ENCODE measurements at regions not wholly inside any gene's neighbourhood (a gene's known extent, or its start where the extent isn't known, plus 50 kb on each side); places are given as distances from the start of the nearest gene placed in this dataset.
"Not testable (repeated sequence)": the region's sequence is repeated elsewhere in the genome, so short reads cannot be mapped to it uniquely, and the experiment has no call there.

DNA sequence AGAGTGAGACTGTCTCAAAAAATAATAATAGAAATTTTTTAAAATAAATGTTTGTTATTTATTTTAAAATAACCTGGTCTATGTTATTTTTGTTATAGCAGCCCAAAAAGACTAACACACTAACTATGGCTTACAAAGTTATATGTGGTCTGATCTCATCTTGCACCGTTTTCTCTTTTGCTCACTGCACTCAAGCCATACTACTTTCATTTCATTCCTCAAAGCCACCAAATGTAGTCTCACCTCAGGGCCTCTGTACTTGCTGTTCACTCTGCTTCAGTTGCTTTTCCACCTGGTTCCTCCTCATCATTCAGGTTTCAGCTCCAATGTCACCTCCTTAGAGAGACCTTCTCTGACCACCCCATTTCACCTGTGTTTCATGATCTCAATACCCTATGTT lies 55.2 kb upstream of the MDM1 start:
- DNase-seq (ENCODE audit: low spot score): no peak

DNA sequence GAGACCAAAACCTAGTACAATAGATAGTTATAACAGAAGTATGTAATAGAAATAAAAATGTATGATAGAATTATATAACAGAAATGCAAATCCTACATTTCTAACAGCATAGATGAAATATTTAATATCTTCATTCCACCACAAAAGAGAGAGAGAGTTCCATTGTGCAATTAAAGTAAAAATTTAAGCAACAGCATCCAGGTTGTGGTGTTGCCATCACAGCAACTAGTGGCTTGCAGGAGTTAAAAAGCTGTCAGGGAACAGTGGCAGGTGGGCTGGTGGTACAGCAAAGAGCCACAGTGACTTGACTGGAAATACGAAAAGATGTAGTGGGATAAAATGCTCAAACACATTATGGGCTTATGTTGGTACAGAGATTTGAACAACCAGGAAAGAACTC lies 57.1 kb upstream of the MDM1 start:
- no peak for DNase-seq (ENCODE audit: low spot score)

DNA sequence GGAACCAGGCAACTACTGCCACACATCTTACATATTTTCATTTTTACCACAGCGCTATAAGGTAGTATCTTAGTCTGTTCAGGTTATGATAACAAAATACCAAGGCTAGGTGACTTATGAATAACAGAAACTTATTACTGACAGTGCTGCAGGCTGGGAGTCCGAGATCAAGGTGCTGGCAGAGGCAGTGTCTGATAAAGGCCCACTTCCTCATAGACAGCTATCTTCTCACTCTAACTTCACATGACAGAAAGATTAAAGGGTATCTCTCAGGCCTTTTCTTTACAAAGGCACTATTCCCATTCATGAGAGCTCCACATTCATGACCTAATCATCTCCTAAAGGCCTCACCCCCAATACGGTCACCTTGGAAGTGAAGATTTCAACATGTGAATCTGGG lies 59.8 kb upstream of the MDM1 start:
- DNase-seq (ENCODE audit: low spot score): no peak

DNA sequence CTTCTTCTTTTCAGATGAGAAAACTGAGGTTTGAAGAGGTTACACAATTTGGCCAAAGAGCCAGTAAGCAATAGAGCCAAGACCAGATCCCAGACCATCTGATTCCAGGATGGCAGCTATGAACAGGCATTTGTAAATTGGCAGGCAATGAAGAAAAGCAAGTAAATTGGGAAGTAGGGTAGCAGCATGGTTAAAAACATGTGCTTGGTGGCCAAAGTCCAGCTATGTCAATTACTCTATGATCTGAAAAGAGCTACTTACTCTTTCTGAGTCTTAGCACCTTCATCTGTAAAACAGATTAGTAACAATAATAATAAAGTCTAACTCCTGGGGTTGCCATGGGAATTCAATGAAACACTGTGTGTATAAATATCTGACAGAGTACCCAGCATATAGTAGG lies 60.2 kb upstream of the MDM1 start:
- DNase-seq (ENCODE audit: low spot score): no peak

DNA sequence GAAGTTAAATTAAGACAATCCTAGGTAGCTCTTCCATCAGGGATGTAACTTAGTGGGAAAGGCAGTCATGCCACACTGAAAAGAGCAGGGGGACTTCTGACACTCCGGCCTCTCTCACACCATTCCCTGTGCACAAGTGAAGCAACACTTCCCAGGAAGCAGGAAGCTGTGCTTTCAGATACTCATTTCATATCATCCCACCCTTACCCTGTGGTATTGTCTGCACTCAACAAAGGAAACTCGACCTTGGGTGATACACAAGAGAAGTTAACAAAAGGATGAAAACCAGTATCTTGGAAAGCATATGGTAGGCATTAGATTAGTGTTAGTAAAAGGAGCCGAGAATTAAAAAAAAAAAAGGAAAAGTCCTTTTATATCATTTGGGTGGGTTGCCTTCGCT lies 61.3 kb upstream of the MDM1 start:
- DNase-seq (ENCODE audit: low spot score): no peak

DNA sequence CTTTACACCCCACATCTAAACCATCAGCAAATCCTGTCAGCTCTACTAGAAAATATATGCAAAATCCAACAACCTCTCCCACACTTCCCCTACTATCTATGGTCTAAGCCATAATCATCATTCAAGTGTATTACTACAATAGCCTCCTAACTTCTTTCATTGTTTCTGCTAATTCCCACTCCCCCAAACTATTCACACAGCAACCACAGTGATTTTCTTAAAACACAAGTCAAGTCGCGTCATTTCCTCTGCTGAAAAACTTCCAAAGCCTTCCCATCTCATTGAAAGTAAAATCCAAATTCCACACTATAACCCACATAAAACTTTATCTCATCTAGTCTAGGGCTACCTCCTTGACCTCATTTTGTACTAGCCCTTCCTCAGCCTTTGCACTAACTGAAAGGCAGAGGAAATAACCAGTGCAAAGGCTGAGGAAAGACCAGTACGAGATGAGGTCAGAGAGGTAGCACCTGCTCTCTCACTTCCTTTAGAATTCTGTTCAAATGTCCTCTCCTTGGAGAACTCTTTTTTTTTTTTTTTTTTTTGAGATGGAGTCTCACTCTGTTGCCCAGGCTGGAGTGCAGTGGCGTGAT lies 65.5 kb upstream of the MDM1 start:
- no peak for DNase-seq (ENCODE audit: low spot score)

DNA sequence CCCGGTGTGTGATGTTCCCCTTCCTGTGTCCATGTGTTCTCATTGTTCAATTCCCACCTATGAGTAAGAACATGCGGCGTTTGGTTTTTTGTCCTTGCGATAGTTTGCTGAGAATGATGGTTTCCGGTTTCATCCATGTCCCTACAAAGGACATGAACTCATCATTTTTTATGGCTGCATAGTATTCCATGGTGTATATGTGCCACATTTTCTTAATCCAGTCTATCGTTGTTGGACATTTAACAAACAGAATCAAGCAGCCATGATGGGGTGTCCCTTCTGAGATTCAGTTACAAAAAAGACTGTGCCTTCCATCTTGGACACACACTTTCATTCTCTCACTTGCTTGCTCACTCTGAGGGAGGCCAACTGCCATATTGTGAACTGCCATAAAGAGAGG lies 66.5 kb upstream of the MDM1 start:
- not testable (repeated sequence) for DNase-seq (ENCODE audit: low spot score)

DNA sequence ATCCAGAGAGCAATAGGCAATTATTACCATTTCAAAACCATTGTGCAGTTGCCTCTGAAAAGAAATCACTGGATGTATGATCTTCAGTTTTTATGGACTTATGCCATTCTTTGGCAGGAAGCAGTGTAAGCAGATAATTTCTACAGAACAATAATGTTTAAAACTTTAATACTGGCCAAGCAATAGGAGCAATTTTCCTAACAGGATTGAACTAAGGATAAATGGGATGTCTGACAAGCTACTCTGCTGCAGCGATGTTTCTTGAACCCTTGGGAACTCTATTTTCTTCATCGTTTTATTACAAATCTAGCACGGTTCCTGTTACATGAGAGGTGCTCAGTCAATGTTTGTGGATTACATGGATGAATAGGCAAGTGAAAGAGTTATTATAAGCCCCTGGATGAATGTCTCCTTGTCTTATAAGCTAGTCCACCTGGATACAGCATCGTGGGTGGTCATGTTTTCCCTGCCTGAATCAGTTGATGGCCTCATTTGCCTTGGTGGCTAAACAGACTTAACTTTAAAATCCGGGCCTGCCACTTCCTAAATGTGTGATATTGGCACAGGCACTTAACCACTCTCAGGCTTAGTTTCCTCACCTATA lies 68.2 kb upstream of the MDM1 start:
- no peak for DNase-seq (ENCODE audit: low spot score)

DNA sequence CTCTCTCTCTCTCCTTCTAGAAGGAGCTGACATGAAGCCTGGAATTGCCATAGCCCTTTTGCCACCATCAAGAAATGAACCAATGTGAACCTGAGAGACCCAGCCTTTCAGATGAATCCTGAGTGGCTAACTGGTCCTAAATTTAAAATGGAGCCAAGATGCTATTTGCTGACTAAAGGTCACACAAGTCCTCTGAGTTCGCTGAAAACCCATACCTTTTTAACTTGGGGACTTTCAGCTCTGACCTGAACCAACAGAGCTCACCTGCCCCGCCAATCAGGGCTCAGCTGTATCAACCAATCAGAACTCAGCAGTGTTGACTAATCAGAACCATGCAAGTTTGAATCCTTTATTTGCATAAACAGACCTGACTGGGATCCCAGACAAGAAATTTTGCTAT lies 70.3 kb upstream of the MDM1 start:
- DNase-seq (ENCODE audit: low spot score): no peak

DNA sequence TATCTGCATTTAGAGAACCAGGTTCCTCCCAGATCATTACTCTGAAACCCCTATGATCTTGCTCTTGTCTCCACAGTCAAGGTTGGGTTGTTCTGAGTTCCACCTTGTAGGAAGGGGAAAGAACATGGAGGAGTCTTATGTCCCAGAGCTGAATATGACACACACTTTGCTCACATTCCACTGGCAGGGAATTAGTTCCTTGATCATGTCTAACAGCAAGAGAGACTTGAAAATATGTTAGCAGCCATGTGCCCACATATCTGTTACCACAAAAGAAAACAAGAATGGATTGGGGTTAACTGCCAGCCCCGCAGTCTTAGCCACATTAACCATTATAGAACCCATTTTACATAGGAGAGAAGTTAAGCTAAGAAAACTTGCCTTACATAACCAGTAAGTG lies 71.1 kb upstream of the MDM1 start:
- no peak for DNase-seq (ENCODE audit: low spot score)

DNA sequence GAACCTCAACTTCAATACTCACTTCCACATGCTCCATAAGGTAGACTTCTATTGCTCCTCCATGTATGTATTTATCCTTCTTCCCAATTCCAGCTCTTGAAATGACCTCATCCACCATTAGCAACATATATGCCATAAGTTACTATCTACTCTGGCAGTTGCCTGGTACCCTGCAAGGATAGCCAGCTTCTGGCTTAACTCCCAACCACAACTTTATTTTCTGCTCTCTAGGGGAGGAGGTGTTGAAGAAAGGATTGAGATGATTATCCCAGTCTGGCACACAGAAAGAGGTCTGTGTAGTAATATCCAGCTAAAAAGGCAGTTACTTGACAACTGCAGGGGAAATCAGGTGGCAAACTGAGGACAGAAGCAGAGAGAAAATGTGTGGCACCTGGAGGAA lies 71.5 kb upstream of the MDM1 start:
- DNase-seq (ENCODE audit: low spot score): no peak

DNA sequence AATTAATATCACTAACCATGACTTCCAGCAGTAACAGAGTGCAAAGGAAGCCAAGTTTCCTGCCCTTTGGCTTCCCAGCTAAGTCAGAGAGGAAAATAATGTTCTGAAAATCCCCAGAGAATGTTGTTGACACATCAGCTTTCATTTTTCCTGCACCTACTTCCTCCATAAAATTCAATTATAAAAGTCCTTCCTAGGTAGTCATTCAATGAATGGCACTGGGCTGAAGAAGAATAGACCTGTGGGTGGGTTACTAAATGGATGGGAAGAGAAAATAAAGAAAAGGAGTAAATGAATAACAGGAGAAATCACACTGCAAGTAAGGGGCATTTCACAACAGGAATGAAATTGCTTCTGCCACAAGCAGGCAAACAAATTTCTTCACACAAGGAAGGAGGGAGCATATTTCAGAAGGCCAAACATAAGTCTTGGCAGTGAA lies 73.2 kb upstream of the MDM1 start:
- DNase-seq (ENCODE audit: low spot score): no peak

DNA sequence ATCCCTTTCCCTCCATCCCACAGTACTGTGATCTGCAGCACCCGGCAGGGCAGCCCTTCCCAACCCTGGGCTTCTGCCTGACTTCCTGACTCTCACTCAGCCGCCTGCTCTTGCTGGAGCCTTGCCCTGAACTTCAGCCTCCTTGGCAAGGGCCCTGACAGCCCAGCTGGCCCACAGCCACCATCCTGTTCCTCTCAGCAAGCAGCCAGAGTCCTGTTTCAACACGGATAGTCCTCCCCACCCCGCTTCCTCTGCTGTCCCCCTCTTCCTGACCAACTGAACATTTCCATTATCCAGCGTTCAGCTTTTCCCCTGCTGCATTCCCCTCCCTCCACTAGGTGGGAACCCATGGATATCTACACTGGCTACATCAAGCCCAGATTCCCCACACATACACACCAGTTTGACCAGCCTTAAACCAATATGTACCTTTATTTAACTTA lies 74.0 kb upstream of the MDM1 start:
- no peak for DNase-seq (ENCODE audit: low spot score)

DNA sequence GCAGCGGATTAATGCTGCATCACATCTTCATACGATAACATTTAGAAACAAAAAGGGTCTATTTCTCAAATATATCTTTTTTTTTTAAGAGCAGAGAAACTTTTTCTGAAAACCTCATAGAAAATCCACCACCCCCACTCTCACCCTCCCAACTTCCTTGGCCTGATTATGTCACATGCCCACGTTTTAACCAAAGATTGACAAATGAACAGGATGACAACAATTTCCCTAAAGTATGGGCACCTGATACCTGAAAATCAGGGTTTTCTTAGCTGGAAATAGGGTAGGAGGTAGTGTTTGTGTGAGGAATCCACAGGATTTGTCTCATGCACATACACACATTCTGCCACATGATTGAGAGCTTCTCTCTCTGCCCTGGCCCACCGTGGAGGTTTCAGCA lies 74.7 kb upstream of the MDM1 start:
- no peak for DNase-seq (ENCODE audit: low spot score)

DNA sequence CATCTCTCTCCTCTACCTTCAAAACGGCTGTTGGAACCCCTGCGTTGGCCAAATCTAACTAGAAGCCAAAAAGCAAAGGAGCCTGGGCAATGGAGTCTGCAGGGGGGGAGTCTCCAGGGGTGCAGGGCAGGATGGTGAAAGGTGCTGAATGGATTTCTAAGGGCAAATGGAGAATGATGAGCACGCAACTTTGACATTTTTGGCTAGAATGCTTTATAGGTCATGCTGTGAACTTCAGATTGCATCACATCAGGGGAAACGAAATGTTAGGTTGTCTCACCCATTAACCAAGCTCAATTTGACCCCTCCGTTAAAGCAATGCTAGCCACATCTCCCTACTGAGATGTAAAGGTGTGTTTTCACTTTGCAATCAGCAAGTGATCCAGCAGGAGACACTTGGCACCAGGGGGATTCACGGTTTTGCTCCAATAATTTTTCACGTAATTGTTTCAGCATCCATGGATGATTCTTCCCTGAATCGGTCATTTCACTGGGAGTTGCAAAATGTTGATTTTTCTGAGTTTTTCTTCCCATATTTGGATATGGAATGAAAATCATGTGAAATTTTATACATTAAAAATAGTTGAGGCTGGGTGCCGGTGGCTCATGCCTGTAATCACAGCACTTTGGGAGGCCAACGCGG lies 78.0 kb upstream of the MDM1 start:
- DNase-seq (ENCODE audit: low spot score): no peak

DNA sequence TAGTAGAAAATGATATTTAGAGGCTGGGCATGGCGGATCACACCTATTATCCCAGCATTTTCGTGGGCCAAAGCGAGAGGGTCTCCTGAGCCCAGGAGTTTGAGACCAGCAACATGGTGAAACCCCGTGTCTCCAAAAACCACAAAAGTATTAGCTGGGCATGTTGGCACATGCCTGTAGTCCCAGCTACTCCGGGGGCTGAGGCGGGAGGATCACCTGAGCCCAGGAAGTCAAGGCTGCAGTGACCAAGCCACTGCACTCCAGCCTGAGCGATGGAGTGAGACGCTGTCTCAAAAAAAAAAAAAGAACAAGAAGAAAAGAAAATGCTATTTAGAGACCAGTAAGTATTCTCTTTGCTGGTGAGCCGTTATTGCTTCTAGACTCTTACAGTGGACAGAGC lies 79.2 kb upstream of the MDM1 start:
- no peak for DNase-seq (ENCODE audit: low spot score)

DNA sequence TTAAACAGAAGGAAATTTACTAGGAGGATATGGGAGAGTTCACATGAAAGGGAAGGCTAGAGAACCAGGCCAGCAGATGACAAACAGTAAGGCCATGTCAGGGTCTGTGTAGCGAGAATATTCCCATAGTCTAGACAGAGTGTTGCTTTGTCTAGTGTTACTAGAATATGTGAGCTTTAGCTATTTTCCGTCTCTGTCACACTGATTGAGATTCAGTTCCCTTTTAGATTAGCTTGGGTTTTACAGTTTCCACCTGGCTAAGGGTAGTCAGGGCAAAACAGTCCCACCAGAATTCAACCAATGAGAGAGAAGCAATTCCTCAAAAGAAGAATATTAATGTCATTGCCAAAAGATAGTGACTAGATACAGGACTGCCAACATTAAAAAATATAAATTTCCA lies 82.8 kb upstream of the MDM1 start:
- DNase-seq (ENCODE audit: low spot score): peak; percentile 5

DNA sequence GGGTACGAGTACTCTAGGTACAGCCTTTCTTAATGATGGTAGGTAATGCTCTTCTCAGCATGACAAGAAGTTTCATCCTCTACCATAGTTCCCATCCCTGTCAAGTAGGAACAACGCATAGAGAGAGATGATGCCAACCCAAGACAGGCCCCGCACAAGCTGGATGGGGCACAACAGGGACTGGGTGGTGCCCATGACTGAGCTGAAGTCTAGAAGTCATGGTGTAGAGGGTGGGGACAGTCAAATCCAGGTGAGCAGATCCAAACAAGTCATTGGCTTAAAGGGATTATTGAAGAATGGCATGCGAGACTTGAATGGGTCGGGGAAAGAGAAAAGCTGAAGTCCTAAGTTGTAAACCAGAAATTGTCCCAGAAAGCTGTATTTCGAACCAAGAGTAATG lies 84.2 kb upstream of the MDM1 start:
- DNase-seq (ENCODE audit: low spot score): no peak

DNA sequence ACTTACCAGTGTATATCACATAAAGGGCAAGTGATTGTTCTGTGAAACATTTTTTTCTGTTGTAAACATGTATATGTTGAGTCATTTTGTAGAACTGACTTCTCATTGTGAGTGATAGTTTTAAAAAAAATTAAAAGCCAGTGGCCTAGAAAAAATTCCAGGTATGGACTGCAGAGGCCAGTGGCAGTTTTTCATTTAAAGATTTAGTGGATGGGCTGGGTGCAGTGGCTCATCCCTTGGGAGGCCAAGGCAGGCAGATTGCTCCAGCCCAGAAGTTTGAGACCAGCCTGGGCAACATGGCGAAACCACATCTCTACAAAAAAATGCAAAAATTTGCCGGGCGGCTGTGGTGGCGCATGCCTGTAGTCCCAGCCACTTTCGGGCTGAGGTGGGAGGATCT lies 84.7 kb upstream of the MDM1 start:
- DNase-seq (ENCODE audit: low spot score): no peak

DNA sequence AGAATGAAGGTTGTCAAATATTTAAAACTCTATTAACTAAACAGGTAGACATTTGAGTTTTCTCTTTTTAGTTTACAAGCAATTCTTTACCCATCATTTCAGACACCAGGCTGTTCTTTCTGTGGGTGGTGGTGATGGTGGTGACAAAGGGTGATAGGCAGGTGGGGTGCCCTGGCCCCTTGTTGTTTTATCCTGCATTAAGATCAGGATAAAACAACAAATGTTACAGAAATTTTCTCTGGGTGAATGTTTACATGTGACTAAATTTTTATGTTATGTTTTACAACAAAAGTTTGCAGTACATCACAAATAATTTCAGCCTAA lies 85.9 kb upstream of the MDM1 start:
- no peak for DNase-seq (ENCODE audit: low spot score)

DNA sequence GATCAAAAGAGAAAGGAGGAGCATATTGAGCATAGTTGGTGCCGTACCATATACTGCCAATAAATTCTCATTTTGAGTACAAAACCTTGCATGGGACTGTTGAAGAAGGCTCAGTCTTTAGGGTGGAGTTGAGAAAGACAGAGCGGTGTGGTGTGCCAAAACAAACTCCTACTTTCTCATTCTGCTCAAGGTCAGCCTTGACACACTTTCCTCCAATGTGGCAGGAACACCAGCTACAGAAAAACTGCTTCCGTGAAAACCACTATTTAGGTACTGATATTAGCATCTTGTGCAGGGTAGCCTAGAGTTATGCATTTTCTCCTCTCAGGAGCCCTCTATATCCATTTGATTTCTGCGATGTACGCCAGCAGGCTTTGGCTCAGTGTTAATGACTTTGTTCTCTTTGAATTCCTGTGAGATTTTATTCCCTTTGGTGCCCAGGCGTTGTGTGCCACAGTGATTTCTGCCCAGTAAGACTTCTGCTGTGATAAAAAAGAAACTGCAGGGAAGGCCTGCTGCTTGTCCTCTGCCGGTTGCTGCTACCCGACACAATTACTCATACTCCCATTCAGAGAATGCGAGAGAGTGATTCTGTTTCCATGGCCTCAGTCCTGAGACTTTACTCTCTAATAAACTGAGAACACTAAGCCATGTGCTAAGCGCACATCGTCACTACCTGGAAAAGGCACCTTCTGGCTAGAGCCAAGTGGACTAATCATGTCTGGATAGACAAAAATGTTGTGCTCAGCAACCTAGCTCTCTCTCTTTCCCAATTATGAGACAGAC lies 88.3 kb upstream of the MDM1 start:
- DNase-seq (ENCODE audit: low spot score): no peak

DNA sequence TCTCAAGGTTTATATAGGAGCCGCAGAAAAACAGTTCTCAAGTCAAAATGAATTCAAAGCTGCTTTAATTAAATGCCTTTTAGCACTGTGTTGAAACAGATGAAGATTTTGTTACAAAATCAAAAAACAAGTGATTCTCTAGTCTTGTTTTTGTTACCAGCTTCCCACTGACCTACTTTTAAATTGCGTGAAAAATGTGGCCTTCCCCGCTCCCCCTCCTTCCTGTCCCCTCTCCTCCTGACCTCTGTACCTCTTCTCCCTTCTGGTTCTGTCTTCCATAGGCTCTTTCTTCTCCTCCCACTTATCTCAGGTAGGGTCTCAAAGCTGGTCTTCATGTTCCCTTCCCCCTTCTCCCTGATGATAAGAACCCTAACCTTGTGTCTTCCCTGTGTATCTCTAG lies 90.0 kb upstream of the MDM1 start:
- no peak for DNase-seq (ENCODE audit: low spot score)

DNA sequence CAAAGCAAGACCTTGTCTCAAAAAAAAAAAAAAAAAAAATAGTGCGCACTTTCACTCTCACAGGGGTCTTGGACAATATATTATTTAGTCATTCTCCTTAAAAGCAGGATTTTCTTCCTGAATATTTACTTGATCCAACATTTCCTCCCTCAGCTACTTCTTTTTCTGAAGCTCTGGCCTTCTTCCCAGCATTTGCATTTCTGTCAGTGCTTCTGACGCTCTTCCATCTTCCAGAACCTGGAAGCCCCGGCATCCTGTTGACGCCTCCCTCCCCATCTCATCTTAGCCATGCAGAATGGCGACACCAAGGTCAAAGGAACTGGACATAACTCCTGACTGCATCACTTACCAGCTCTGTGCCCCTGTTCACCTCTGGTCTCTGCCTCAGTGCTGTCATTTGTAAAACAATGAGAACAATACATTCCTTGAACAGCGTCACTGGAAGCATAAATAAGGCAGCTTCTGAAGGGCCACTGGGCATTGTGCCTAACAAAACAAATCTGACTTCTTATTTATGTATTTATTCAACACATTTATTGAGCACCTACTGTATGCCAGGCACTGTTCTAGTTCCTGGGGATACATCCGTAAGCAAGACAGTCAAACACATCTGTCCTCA lies 90.9 kb upstream of the MDM1 start:
- no peak for DNase-seq (ENCODE audit: low spot score)
